ENCODE measurements at regions not wholly inside any gene's neighbourhood (a gene's known extent, or its start where the extent isn't known, plus 50 kb on each side); places are given as distances from the start of the nearest gene placed in this dataset.
"Not testable (repeated sequence)": the region's sequence is repeated elsewhere in the genome, so short reads cannot be mapped to it uniquely, and the experiment has no call there.

DNA sequence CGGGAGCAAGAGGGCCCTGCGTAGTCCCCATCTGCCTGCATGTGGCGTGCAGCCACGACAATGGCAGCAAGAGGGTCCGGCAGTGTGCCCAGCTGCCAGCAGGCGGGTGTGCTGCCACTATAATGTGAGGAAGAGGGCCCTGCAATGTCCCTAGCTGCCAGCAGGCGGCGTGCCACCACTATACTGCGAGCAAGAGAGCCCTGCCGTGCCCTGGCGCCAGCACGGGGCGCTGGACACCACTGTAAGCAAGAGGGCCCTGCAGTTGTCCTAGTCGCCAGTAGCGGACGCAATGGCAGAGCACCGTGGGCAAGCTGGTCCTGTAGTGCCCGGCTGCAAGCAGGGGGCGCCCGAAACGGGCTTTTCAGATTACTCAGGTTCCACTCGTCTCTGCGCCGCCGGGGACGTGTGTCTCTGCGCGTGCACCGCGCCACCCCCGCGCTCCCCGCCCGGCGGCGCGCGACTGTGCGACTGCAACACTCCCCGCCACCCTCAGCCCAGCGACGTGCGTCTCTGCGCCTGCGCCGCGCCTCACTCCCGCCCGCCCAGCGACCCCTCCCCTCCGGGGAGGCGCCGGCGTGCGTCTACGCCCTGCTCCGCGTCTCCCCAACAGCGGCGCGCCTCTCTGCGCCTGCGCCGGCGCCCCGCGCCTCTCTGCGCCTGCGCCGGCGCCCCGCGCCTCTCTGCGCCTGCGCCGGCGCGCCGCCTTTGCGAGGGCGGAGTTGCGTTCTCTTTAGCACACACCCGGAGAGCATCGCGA, 159.4 kb upstream of the FRG2B start:
- H3K27ac ChIP-seq (ENCODE audit: extremely low read depth, low read depth, low read length); POLR2A ChIA-PET; H3K4me3 ChIP-seq (ENCODE audit: low read depth, low read length); H3K9me3 ChIP-seq (ENCODE audit: control insufficient read depth, insufficient read depth, low read depth, low read length); H3K36me3 ChIP-seq (ENCODE audit: control insufficient read depth in 2 of 2, insufficient read depth in 1 of 2, low read length in 2 of 2); CTCF ChIA-PET; H3K4me1 ChIP-seq (ENCODE audit: control insufficient read depth, insufficient read depth, low read length): not testable (repeated sequence)
- 0 out of 2 replicates have a peak, but pooled peaks have one; percentile 14 for TF ChIP-seq ZBTB8A (tag by site-specific recombination; IDR thresholded peaks at IDR 0.05)

DNA sequence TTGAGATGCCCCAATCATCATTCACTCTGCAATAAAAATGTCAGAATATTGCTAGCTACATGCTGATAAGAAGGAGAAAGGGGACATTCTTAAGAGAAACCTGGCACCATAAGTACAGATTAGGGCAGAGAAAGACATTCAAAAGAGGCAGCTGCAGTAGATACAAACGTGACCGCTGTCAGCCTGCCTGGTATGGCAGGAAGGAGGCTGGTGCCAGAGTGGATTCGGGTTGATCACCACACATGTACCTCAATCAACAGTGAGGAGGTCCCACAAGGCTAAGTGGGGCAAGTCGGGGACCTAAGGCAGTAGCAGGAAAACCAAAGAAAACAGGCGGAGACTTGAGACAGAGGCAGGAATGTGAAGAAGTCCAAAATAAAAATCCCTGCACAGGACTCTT, 158.6 kb upstream of the FRG2B start:
- POLR2A ChIA-PET; H3K4me1 ChIP-seq (ENCODE audit: control insufficient read depth, insufficient read depth, low read length); H3K4me3 ChIP-seq (ENCODE audit: low read depth, low read length); CTCF ChIA-PET; H3K36me3 ChIP-seq (ENCODE audit: control insufficient read depth in 2 of 2, insufficient read depth in 1 of 2, low read length in 2 of 2); H3K27ac ChIP-seq (ENCODE audit: extremely low read depth, low read depth, low read length); H3K9me3 ChIP-seq (ENCODE audit: control insufficient read depth, insufficient read depth, low read depth, low read length): not testable (repeated sequence)

GRCh38 chr10:133765308-133765707, 138.7 kb upstream of the FRG2B start:
- H3K4me1 ChIP-seq (ENCODE audit: control insufficient read depth, insufficient read depth, low read length); H3K9me3 ChIP-seq (ENCODE audit: control insufficient read depth, insufficient read depth, low read depth, low read length); H3K27ac ChIP-seq (ENCODE audit: extremely low read depth, low read depth, low read length); CTCF ChIA-PET; POLR2A ChIA-PET; H3K36me3 ChIP-seq (ENCODE audit: control insufficient read depth in 2 of 2, insufficient read depth in 1 of 2, low read length in 2 of 2); H3K4me3 ChIP-seq (ENCODE audit: low read depth, low read length): not testable (repeated sequence)
- TF ChIP-seq ZBTB48 (tag by site-specific recombination; IDR thresholded peaks at IDR 0.05), result peak; percentile 93

DNA sequence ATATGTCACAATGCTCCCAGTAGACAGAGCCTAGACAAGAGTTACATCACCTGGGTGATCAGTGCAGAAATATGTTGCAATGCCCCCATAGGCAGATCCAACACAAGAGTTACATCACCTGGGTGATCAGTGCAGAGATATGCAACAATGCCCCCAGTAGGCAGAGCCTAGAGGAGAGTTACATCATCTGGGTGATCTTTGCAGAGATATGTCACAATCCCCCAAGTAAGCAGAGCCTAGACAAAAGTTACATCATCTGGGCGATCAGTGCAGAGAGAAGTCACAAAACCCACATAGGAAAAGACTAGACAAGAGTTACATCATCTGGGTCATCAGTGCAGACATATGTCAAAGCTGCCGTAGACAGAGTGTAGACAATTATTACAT, 138.2 kb upstream of the FRG2B start:
- H3K27ac ChIP-seq (ENCODE audit: extremely low read depth, low read depth, low read length), result peak overlapping the region; percentile 32; the same call in 1 of the 2 replicates
- TF ChIP-seq ZEB2 (tag by site-specific recombination; IDR thresholded peaks at IDR 0.05) (peak; percentile 83), ZBTB17 (tag by site-specific recombination; IDR thresholded peaks at IDR 0.05) (0 out of 2 replicates have a peak, but pooled peaks have one; percentile 22), ZNF629 (tag by site-specific recombination; IDR thresholded peaks at IDR 0.05) (peak; percentile 67), ZBTB21 (tag by site-specific recombination; IDR thresholded peaks at IDR 0.05) (peak; percentile 54; the same call in 1 of the 2 replicates), GLIS1 (tag by site-specific recombination; IDR thresholded peaks at IDR 0.05) (0 out of 2 replicates have a peak, but pooled peaks have one; percentile 22), ATF2 (tag by site-specific recombination; IDR thresholded peaks at IDR 0.05; ENCODE audit: low read depth) (peak; percentile 88), ZNF24 (tag by site-specific recombination; IDR thresholded peaks at IDR 0.05) (peak; percentile 66; the same call in 1 of the 2 replicates)
- TF ChIP-seq, protein P1, sequence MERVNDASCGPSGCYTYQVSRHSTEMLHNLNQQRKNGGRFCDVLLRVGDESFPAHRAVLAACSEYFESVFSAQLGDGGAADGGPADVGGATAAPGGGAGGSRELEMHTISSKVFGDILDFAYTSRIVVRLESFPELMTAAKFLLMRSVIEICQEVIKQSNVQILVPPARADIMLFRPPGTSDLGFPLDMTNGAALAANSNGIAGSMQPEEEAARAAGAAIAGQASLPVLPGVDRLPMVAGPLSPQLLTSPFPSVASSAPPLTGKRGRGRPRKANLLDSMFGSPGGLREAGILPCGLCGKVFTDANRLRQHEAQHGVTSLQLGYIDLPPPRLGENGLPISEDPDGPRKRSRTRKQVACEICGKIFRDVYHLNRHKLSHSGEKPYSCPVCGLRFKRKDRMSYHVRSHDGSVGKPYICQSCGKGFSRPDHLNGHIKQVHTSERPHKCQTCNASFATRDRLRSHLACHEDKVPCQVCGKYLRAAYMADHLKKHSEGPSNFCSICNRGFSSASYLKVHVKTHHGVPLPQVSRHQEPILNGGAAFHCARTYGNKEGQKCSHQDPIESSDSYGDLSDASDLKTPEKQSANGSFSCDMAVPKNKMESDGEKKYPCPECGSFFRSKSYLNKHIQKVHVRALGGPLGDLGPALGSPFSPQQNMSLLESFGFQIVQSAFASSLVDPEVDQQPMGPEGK (tag by site-specific recombination; IDR thresholded peaks at IDR 0.05), result peak; percentile 42
- TF ChIP-seq, protein P2, sequence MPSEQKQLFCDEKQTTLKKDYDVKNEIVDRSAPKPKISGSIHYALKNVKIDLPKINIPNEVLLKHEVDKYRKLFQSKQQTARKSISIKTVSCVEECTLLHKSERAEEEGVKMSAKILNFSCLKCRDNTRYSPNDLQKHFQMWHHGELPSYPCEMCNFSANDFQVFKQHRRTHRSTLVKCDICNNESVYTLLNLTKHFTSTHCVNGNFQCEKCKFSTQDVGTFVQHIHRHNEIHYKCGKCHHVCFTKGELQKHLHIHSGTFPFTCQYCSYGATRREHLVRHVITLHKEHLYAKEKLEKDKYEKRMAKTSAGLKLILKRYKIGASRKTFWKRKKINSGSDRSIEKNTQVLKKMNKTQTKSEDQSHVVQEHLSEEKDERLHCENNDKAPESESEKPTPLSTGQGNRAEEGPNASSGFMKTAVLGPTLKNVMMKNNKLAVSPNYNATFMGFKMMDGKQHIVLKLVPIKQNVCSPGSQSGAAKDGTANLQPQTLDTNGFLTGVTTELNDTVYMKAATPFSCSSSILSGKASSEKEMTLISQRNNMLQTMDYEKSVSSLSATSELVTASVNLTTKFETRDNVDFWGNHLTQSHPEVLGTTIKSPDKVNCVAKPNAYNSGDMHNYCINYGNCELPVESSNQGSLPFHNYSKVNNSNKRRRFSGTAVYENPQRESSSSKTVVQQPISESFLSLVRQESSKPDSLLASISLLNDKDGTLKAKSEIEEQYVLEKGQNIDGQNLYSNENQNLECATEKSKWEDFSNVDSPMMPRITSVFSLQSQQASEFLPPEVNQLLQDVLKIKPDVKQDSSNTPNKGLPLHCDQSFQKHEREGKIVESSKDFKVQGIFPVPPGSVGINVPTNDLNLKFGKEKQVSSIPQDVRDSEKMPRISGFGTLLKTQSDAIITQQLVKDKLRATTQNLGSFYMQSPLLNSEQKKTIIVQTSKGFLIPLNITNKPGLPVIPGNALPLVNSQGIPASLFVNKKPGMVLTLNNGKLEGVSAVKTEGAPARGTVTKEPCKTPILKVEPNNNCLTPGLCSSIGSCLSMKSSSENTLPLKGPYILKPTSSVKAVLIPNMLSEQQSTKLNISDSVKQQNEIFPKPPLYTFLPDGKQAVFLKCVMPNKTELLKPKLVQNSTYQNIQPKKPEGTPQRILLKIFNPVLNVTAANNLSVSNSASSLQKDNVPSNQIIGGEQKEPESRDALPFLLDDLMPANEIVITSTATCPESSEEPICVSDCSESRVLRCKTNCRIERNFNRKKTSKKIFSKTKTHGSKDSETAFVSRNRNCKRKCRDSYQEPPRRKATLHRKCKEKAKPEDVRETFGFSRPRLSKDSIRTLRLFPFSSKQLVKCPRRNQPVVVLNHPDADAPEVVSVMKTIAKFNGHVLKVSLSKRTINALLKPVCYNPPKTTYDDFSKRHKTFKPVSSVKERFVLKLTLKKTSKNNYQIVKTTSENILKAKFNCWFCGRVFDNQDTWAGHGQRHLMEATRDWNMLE (tag by site-specific recombination; conservative IDR thresholded peaks at IDR 0.05; ENCODE audit: low read depth), result 0 out of 2 replicates have a peak, but pooled peaks have one; percentile 27
- H3K4me3 ChIP-seq (ENCODE audit: low read depth, low read length); POLR2A ChIA-PET; CTCF ChIA-PET; H3K9me3 ChIP-seq (ENCODE audit: control insufficient read depth, insufficient read depth, low read depth, low read length); H3K36me3 ChIP-seq (ENCODE audit: control insufficient read depth in 2 of 2, insufficient read depth in 1 of 2, low read length in 2 of 2); H3K4me1 ChIP-seq (ENCODE audit: control insufficient read depth, insufficient read depth, low read length): not testable (repeated sequence)

All from HEK293 (cell line).